GM21367 (cell line): ENCODE measurements at regions not wholly inside any gene's neighbourhood (a gene's known extent, or its start where the extent isn't known, plus 50 kb on each side); places are given as distances from the start of the nearest gene placed in this dataset.
"Not testable (repeated sequence)": the region's sequence is repeated elsewhere in the genome, so short reads cannot be mapped to it uniquely, and the experiment has no call there.

Source experiments
- ATAC-seq: cut with Tn5 transposase; IDR thresholded peaks from one replicate; pipeline ENCODE4 v1.9.1; 2021; ENCODE audit not compliant: unreplicated experiment

DNA sequence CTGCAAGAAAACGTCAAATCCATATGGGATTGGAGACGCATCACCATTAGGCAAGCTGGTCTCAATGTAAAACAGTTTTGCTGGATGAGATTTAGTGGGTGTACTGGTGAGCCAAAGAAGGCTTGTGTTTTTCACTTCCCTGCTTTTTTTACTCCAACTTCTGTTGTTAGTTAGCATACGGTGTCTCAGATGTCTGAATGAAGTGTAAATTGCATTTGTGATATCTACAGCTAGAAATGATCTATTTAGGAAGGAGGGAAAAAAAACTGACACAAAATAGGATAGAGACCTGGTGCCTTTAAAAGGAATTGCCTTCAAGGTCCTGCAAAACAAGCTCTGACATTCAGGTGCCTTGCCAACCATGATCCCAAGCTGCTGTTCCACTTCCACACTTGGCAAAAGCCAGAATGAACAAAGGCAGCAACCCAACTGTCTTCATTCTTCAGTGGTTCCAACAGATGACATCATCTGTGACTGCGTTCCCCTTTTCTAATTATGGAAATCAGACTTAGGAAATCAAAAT, 104.2 kb upstream of the RAI14 start:
- no peak for ATAC-seq

DNA sequence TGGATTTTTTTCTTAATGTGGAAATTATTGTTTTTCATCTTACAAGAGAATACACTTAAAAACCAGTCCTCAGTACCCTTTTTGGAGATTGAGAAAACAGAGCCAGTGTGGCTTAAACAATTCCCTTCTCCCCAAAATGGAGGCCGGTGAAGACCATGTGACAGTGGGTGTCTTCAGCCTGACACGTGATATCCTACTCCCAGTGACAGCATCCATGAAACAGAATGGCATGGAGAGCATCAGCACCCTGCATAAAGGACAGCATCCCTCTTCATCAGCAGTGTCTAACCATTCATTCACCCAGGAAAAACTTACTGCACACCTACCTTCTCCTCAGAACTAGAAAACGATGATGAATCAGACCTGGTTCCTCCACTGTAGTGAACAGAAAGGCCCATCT, 103.4 kb upstream of the RAI14 start:
- no peak for ATAC-seq

DNA sequence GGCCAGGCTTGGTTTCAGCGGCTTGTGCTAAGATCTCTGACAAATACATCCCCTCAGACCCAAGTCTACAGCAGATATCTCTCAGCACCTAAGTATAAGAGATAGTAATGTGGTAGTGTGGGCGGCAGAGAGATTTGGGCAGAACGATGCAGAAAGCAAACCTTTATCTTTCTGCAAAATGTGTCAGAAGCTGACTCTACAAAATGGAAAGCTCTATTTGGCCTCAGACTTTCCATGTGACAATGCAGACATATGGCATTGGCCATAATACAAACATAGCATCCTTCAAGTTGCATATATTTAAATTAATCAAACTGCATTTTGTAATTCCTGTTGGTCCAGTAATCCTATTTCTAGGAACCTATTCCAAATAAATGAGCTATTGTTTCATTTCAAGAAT, 102.5 kb upstream of the RAI14 start:
- no peak for ATAC-seq

DNA sequence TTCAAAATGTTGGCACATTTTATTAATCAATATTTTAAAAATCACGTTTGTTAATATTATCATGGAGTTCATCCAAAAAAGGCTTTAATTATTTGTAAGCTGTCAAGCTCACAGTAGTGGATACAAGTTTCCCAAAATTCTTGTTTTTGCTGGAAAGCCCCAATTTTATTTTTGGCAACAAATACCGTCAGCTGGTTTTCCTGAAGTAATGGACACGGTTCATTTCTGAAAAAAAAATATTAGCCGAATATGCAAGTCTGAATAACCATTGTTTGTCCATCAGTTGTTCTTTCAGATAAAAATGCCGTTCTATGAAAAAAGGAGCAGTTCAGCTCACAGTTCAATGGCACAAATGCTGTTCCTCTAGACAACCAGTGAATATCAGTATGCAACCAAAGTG, 101.5 kb upstream of the RAI14 start:
- ATAC-seq, result no peak

DNA sequence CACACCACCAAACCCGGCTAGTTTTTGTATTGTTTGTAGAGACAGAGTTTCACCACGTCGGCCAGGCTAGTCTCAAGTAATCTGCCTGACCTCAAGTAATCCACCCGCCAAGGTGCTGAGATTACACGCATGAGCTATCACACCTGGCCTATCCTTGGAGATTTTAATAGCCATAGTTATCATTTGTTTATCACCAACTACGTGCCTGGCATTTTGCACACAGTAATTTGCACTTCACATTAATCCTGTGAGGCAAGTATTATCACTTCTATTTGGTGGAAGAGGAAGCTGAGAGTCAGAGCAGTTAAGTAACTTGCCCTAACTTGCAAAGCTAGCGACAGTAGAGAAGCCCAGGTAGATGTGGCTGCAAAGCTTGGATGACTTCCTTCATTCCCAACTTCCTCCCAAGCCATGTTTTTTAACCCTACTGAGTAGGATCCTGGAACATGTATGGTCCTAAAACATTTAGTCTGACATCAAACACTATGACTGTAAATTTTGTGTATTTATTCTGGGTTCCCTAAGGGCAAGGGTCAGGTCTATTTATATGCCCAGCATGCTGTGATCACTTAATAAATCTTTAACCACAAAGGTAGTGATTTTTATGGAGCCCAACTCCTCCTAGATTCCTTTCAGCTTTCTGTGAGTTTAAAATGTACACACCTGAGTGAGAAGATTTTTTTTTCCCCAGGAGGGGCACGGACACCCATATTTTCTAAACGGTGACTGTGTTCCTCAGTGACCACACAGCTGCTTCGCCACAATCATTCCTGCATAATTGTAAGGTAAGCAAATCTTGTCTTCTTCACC, 100.2 kb upstream of the RAI14 start:
- ATAC-seq, result no peak

DNA sequence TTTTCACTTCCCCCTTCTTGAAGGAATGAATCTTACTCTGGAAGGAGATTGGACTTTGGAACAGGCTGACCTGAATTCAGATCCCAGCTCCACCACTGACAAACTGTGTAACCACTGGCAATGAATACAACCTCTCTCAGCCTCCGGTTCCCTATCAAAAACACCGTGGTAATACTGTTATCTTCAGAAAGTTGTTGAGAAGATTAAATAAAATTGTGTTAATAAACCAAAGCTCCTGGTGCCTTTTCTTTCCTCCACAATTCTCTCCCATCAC, 99.7 kb upstream of the RAI14 start:
- ATAC-seq, result no peak

DNA sequence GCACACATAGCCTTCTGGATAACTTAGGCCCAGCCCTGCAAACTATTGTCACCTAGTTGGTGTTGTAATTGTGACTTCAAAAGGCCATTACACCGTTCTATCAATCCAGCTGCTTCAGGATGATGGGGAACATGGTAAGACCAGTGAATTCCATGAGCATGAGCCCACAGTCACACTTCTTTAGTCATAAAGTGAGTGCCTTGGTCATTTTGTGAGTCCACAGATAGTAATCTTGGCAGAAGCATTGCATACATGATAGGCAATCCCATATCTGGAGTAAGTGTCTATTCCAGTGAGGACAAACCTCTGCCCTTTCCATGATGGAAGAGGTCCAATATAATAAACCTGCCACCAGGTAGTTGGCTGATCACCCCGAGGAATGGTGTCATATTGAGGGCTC, 94.5 kb upstream of the RAI14 start:
- not testable (repeated sequence) for ATAC-seq

DNA sequence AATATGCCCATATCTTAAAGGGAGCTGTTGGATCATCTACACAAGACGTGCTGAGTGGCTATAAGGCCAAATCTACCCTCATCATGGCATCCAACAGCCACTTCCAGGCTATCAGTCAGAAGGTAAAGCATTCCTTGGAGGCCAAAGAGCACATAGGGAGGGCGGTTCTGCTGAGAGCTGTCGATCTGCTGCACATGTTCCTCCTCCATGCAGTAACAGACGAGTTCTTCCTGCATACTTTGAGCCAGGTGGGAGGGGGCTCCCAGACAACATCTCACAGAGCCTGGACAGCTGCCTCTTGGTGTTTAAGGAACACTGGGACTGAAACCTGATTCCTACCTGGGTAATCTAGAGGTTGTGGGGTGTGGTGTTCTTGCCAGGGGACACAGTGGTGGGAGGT, 93.3 kb upstream of the RAI14 start:
- ATAC-seq, result no peak

DNA sequence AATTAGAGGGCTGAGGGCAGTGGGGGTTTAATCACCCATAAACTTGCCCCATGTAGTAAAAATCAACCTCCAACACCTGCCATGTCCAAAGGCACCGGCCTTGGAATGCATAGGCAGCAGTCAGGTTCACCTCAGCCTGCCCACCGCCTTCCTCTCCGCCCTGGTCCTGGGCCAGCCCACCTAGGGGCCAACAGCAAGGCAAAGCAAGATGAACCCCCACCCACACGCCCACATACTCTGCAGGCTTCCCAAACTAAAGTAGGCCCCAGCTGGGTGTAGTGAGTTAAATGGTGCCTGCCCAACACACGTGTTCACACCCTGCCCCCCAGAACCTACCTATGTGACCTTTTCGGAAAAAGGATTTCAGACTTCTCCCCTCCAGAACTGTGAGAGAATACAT, 92.9 kb upstream of the RAI14 start:
- no peak for ATAC-seq

DNA sequence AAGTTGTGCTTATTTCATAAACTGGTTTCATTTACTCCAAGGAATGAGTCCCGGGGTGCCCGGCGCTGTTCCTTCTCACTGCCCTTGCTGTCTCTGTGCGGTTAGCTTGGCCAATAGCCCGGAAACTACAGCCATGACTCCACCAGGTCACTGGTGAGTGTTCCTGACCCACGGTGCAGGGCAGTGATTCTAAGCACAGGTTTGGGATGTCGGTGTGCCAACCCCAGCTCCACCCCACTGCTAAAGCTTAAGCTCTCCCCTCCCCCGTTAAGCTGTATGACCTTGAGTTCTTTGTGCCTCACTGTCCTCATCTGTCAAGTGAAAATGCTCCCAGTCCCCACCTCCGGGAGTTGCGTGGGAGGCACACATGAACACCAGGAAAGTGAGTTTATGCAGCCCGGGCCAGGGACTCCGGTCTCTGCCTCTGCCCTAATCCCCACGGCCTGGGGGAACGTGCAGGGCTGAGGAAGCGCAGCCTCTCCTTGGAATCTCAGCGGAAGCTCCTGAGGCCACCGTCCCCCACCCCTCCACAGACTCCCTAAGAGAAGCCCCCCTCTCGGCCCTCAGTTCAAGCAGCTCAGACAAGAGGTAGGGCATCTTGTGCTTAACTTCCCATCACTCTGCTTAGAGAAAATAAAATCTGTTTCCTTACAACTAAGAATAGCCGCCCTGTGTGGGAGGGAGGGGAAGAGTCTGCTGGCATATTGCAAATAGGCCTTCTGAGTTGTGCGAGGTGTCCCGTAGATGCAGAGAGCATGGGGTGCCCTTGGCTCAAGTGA, 92.0 kb upstream of the RAI14 start:
- ATAC-seq, result no peak

DNA sequence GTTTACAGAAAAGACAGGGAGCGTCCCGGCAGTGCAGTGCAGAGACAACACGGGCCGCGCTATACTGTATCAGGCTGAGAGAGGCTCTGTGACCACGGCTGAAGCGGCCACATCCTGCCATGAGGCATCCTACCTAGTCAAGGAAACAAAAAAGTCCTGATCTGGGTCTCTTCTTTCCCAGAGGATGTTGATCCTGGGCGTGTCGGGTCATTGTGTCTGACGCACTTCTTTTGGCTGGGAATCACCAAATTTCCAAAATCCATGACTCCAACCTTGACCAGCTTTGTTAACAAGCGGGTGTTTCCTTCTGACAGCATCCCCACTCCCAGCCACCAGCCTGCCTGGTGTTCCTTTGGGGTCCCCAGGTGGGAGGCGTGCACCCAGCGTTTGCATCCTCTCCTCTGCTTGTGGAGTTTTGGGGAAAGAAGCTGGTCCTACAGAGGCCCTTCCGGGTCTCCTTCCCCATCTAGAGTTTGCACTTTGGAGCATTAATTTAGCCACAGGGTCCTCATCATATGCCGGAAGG, 91.4 kb upstream of the RAI14 start:
- no peak for ATAC-seq

DNA sequence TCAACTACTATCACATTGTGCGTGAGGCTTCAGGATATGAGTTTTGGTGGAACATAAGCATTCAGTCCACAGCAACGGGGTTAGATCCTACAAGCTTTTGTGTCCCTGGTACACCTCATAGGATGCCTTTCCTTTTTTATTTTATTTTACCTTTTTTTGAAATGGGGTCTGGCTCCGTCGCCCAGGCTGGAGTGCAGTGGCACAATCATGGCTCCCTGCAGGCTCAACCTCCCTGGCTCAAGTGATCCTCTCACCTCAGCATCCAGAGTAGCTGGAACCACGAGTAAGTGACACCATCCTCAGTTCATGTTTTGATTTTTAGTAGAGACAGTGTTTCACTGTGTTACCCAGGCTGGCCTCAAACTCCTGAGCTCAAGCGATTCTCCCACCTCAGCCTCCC, 86.0 kb upstream of the RAI14 start:
- ATAC-seq, result no peak

DNA sequence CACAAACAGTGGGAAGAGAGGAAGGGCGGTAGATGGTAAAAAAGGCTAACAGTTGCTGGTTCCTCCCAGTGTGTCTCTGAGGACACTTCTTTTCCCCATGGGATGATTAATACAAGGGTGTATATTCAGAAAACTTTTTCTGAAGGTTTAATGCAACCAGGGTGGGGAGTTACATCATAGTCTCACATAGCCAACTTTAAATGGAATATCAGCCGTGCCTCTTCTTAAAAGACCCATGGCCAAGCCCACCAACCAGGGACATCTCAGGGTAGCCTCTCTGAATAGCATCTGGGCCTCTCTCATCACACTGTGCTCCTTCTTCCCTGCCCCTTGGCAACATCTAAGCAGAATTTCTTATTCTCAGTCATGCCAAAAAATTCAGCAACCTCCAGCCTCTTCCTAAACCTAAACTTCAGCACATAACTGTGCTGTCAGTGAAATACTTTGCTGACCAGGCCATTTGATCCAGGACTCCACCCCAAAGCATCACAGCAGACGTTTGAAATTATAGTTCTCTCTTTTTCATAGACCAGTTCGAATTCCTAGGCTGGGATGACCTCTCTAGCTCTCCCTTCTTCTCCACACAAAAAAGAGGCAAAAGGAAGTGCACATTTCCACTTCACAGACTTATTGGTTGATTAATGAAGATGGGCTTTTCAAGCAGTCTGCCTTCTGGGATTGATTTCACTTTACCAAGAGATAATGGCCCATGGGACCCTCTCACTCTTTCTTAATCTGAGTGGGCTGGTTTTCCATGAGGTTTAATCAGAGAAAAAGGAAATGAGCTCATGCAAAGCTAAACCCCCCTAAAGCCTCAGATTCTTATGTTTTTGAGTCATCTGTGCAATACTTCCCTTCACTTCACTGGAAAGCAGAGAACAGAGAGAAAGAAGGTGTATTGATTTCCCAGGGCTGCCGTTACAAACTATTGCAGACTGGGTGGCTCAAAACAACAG, 85.1 kb upstream of the RAI14 start:
- ATAC-seq, result no peak

DNA sequence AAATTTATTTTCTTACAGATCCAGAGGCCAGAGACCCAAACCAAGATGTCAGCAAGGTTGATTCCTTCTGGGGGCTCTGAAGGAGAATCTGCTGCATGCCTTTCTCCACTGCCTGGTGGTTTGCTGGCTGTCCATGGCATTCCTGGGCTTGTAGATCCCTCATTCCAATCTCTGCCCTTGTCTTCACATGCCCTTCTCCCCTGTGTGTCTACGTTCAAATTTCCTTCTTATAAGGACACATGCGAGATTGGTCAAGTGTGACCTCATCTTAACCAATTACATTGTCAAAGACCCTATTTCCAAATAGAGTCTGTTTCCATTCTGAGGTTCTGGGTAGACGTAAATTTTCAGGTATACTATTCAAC, 84.5 kb upstream of the RAI14 start:
- ATAC-seq, result no peak

DNA sequence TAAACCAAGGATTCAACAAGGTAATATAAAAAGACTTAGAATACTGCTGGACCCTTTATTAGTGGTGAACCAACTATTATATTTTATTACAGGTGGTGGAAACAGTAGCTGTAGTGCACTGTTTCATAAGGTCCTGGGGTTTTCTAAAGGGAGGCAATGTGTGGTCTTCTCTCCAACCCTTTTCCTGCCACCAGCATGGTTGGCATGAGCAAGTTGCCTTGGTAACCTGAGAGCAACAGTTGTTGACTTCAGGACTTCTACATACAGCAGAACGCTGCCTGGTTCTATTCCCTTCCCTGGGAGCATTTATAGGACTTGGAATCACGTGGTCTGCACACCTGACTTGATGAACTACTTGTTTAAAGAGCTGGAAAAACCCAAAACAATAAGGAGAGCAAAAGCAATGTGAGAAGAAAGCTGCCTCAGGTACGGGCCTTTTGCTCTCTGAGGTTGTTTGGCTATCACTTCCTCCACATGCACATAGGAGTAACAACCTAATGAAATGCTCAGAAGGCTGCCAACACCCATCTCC, 81.1 kb upstream of the RAI14 start:
- ATAC-seq, result no peak

DNA sequence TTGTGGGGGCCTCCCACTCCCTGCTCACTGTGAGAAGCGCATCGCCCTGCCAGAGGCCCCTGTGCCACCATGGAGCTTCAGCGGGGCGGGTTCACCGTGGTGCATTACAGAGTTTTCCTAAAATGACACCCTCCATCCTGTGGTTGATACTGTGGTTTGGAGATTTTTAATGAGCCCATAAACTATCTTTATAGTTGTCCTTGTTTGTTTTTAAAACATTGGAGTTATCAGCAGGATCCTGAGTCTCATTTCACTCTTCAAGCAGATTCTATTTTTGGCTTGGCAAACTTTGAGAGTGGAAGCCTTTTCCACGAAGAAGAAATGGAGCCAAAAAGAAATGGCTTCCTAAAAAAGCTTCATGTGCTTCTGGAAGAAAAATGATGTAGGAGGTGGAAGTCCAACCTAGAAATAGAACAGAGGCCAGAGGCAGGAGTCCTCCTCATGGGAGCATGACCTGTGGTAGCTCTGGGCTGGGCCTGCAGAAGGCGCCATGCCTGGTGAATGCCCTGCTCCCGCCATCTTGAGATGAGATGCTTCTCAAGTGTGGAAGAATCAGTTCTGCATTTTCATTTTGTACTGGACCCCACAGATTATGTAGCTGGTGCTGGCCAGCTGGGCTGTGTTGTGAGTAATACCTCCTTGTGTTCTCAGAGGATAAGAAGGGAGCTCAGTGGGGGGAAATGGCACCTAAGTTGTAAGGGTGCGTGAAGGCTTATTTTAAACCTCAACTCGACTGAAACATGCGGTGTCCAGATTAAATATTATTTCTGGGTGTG, 79.0 kb upstream of the RAI14 start:
- ATAC-seq, result no peak

DNA sequence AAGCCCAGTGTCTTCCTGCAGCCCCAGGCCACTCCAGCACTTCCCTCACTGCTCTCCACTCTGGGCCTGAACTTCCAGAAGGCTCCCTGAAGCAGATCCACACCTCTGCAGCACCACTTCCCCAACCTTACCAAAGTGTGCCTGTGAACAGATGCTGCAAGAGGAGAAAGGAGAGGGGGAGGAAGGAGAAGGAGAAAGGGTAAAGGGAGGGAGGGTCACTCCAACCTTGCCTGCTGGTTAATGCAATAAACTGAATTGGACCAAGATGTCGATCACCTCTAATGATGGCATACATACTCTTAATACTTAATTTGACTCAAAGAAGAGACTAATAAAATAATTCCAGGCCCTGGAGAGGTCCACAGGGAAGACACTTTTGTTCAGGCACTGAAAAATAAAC, 77.2 kb upstream of the RAI14 start:
- ATAC-seq, result no peak

DNA sequence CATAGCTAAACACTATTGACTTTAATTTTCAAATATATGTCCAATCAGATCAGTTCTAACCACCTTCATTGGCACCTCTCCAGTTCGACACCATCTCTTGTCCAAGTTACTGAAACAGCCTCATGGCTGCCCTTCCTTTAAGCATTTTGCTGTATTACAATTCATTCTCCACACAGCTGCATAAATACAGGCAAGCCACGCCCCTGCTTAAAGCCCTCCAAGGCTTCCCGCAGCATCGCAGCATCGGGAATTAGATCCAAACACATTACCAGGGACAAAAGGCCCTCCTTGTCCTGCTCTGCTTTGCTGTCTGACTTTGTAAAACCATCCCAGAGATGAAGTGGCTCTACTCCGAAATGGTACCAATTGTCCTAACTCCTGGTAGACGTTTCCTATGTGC, 75.1 kb upstream of the RAI14 start:
- no peak for ATAC-seq

DNA sequence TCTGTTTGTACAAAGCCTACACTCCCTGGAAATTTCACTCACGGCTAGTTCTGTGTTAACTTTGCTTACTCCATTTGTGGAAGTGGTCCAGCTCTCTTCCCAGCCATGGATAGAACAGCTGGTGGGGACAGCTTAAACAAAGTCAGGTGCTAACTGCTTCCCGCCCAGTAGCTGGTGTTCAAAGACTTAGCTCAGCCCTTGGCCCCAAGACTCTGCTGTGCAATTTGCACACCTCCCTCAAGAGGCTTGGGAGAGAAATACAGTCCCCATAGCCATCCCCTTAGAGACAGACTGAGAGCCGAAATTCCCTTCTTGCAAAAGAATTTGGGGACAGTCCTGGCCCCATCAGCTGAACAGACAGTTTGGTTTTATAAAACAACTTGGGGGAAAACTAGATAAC, 73.8 kb upstream of the RAI14 start:
- no peak for ATAC-seq

DNA sequence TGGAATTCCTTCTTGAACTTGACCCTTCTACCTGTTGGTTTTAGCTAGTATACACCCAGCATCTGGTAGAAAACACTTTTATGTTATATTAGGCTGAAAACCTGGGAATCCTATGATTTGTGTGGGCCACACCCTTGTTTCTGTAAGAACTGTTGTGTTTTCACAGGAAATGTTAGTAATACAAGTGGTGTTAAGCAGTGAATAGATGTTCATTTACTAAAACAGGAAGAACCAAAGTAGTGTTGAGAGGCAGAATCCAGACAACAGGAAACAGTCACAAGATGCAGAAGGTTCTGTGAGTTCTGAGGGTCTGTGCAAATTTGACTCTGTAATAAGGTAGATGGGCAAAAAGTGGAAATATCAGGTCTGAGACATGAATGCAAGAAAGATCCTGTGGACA, 73.0 kb upstream of the RAI14 start:
- ATAC-seq, result no peak
